ENCODE measurements at regions not wholly inside any gene's neighbourhood (a gene's known extent, or its start where the extent isn't known, plus 50 kb on each side); places are given as distances from the start of the nearest gene placed in this dataset.
"Not testable (repeated sequence)": the region's sequence is repeated elsewhere in the genome, so short reads cannot be mapped to it uniquely, and the experiment has no call there.

- H3K4me1 Mint-ChIP-seq = peaks cover 9 to 16% (median 16%) of the 10 kb centered on the region in 3 donors
- H3K27me3 Mint-ChIP-seq = no peaks in the 10 kb centered on the region
- H3K27ac Mint-ChIP-seq = no peak overlapping the region
- H3K36me3 Mint-ChIP-seq = peaks cover 4% of the 10 kb centered on the region
- H3K9me3 Mint-ChIP-seq = peaks cover 0 to 2% (median 0%) of the 10 kb centered on the region in 3 donors
- H3K4me3 Mint-ChIP-seq = peak overlapping the region in 1 of 4 donors; percentile 1
Measured at GRCh38 chr6:14598017-14598864, 480.7 kb downstream of the CD83 start.

- H3K4me1 Mint-ChIP-seq = peaks cover 9 to 16% (median 16%) of the 10 kb centered on the region in 3 donors
- not testable (repeated sequence) for H3K27me3 Mint-ChIP-seq, H3K27ac Mint-ChIP-seq, H3K9me3 Mint-ChIP-seq, H3K36me3 Mint-ChIP-seq, H3K4me3 Mint-ChIP-seq
Measured at GRCh38 chr6:14600306-14600705, 482.7 kb downstream of the CD83 start.

- H3K4me1 Mint-ChIP-seq = peaks cover 10 to 16% (median 16%) of the 10 kb centered on the region in 3 donors
- peaks cover 4% of the 10 kb centered on the region for H3K36me3 Mint-ChIP-seq
- H3K27ac Mint-ChIP-seq = no peak overlapping the region
- H3K4me3 Mint-ChIP-seq = no peak overlapping the region
- H3K9me3 Mint-ChIP-seq = no peaks in the 10 kb centered on the region
- no peaks in the 10 kb centered on the region for H3K27me3 Mint-ChIP-seq
Measured at GRCh38 chr6:14601490-14601889, 483.9 kb downstream of the CD83 start.

GRCh38 chr6:14606353-14606752 lies 488.8 kb downstream of the CD83 start:
- H3K9me3 Mint-ChIP-seq = no peaks in the 10 kb centered on the region
- H3K4me3 Mint-ChIP-seq = no peak overlapping the region
- peaks cover 6% of the 10 kb centered on the region for H3K36me3 Mint-ChIP-seq

GRCh38 chr6:14610141-14610540 lies 492.6 kb downstream of the CD83 start:
- Mint-ChIP-seq H3K4me3 (no peak overlapping the region), H3K36me3 (peaks cover 5% of the 10 kb centered on the region), H3K4me1 (peaks cover 8 to 15% (median 10%) of the 10 kb centered on the region in 3 donors), H3K27me3 (no peaks in the 10 kb centered on the region), H3K9me3 (no peaks in the 10 kb centered on the region), H3K27ac (peak overlapping the region in 1 of 3 donors; percentile 23)

More at GRCh38 chr6:14606353-14606752, 488.8 kb downstream of the CD83 start:
- Mint-ChIP-seq H3K4me1 (peaks cover 8 to 14% (median 9%) of the 10 kb centered on the region in 3 donors), H3K27me3 (no peaks in the 10 kb centered on the region), H3K27ac (no peak overlapping the region)

GRCh38 chr6:14612016-14612980 lies 494.7 kb downstream of the CD83 start:
- H3K27me3 Mint-ChIP-seq = no peaks in the 10 kb centered on the region
- no peak overlapping the region for H3K4me3 Mint-ChIP-seq
- peaks cover 0 to 9% (median 0%) of the 10 kb centered on the region in 3 donors for H3K9me3 Mint-ChIP-seq
- peak overlapping the region in 1 of 3 donors; percentile 69 for H3K27ac Mint-ChIP-seq
- H3K36me3 Mint-ChIP-seq = peaks cover 5% of the 10 kb centered on the region
- peaks cover 6 to 16% (median 15%) of the 10 kb centered on the region in 3 donors for H3K4me1 Mint-ChIP-seq

- Mint-ChIP-seq H3K4me1 (peaks cover 3 to 12% (median 11%) of the 10 kb centered on the region in 3 donors), H3K36me3 (peaks cover 5% of the 10 kb centered on the region), H3K4me3 (no peak overlapping the region), H3K9me3 (peaks cover 0 to 9% (median 0%) of the 10 kb centered on the region in 3 donors), H3K27ac (no peak overlapping the region), H3K27me3 (no peaks in the 10 kb centered on the region)
Measured at GRCh38 chr6:14614631-14615030, 497.1 kb downstream of the CD83 start.

- Mint-ChIP-seq H3K27me3 (no peaks in the 10 kb centered on the region), H3K9me3 (peaks cover 0 to 9% (median 0%) of the 10 kb centered on the region in 3 donors), H3K4me1 (peaks cover 5 to 11% (median 9%) of the 10 kb centered on the region in 3 donors), H3K4me3 (no peak overlapping the region), H3K27ac (peak overlapping the region in 1 of 3 donors; percentile 13), H3K36me3 (peaks cover 2% of the 10 kb centered on the region)
Measured at GRCh38 chr6:14616656-14617055, 499.1 kb downstream of the CD83 start.

- no peaks in the 10 kb centered on the region for H3K36me3 Mint-ChIP-seq
- H3K4me3 Mint-ChIP-seq = no peak overlapping the region
- no peak overlapping the region for H3K27ac Mint-ChIP-seq
- peaks cover 0 to 9% (median 0%) of the 10 kb centered on the region in 3 donors for H3K9me3 Mint-ChIP-seq
- no peaks in the 10 kb centered on the region for H3K27me3 Mint-ChIP-seq
- peaks cover 9 to 20% (median 18%) of the 10 kb centered on the region in 3 donors for H3K4me1 Mint-ChIP-seq
Measured at GRCh38 chr6:14618759-14619418, 501.3 kb downstream of the CD83 start.

GRCh38 chr6:14619419-14619781 lies 501.8 kb downstream of the CD83 start:
- H3K36me3 Mint-ChIP-seq = no peaks in the 10 kb centered on the region
- H3K4me1 Mint-ChIP-seq = peaks cover 9 to 20% (median 18%) of the 10 kb centered on the region in 3 donors
- H3K4me3 Mint-ChIP-seq = no peak overlapping the region
- H3K9me3 Mint-ChIP-seq = peaks cover 0 to 9% (median 0%) of the 10 kb centered on the region in 3 donors
- H3K27me3 Mint-ChIP-seq = no peaks in the 10 kb centered on the region
- H3K27ac Mint-ChIP-seq = no peak overlapping the region

GRCh38 chr6:14620522-14620921 lies 502.9 kb downstream of the CD83 start:
- Mint-ChIP-seq H3K9me3 (peaks cover 0 to 6% (median 0%) of the 10 kb centered on the region in 3 donors), H3K27me3 (no peaks in the 10 kb centered on the region), H3K27ac (no peak overlapping the region), H3K4me1 (peaks cover 9 to 18% (median 18%) of the 10 kb centered on the region in 3 donors), H3K4me3 (no peak overlapping the region), H3K36me3 (no peaks in the 10 kb centered on the region)

GRCh38 chr6:14621518-14621917 lies 503.9 kb downstream of the CD83 start:
- Mint-ChIP-seq H3K27ac (no peak overlapping the region), H3K4me1 (peaks cover 11 to 18% (median 18%) of the 10 kb centered on the region in 3 donors), H3K9me3 (no peaks in the 10 kb centered on the region), H3K27me3 (no peaks in the 10 kb centered on the region), H3K36me3 (no peaks in the 10 kb centered on the region), H3K4me3 (peak overlapping the region in 1 of 4 donors; percentile 55)

GRCh38 chr6:14622085-14622484 lies 504.5 kb downstream of the CD83 start:
- no peaks in the 10 kb centered on the region for H3K36me3 Mint-ChIP-seq
- H3K27ac Mint-ChIP-seq = no peak overlapping the region
- peaks cover 0 to under 1% (median 0%) of the 10 kb centered on the region in 3 donors for H3K9me3 Mint-ChIP-seq
- H3K27me3 Mint-ChIP-seq = no peaks in the 10 kb centered on the region
- H3K4me1 Mint-ChIP-seq = peaks cover 11 to 16% (median 15%) of the 10 kb centered on the region in 3 donors
- no peak overlapping the region for H3K4me3 Mint-ChIP-seq

GRCh38 chr6:14622909-14623505 lies 505.4 kb downstream of the CD83 start:
- H3K4me3 Mint-ChIP-seq = peak overlapping the region in 1 of 4 donors; percentile 51
- peaks cover 0 to 4% (median 3%) of the 10 kb centered on the region in 3 donors for H3K9me3 Mint-ChIP-seq
- H3K27me3 Mint-ChIP-seq = no peaks in the 10 kb centered on the region
- H3K36me3 Mint-ChIP-seq = no peaks in the 10 kb centered on the region
- peaks cover 11 to 17% (median 12%) of the 10 kb centered on the region in 3 donors for H3K4me1 Mint-ChIP-seq
- H3K27ac Mint-ChIP-seq = peak overlapping the region in 1 of 3 donors; percentile 18

Measured in IgD-negative memory B cell (primary cell).